ENCODE measurements at regions not wholly inside any gene's neighbourhood (a gene's known extent, or its start where the extent isn't known, plus 50 kb on each side); places are given as distances from the start of the nearest gene placed in this dataset.

GRCh38 chr4:4763822-4764557 lies 95.5 kb upstream of the MSX1 start:
- TF ChIP-seq CTCF (IDR thresholded peaks at IDR 0.05; ENCODE audit: borderline replicate concordance, insufficient read depth, low read depth, low read length): no peak

GRCh38 chr4:4762909-4763821 lies 96.3 kb upstream of the MSX1 start:
- peak overlapping the region; percentile 6 for H3K4me3 ChIP-seq (ENCODE audit: low read depth, low read length)
- TF ChIP-seq CTCF (IDR thresholded peaks at IDR 0.05; ENCODE audit: borderline replicate concordance, insufficient read depth, low read depth, low read length): no peak

More at GRCh38 chr4:4763822-4764557, 95.5 kb upstream of the MSX1 start:
- H3K4me3 ChIP-seq (ENCODE audit: low read depth, low read length): peak overlapping the region; percentile 5

GRCh38 chr4:4762300-4762699 lies 97.2 kb upstream of the MSX1 start:
- no peak for TF ChIP-seq CTCF (IDR thresholded peaks at IDR 0.05; ENCODE audit: borderline replicate concordance, insufficient read depth, low read depth, low read length)

GRCh38 chr4:4761128-4761982 lies 98.1 kb upstream of the MSX1 start:
- H3K4me3 ChIP-seq (ENCODE audit: low read depth, low read length): no peak overlapping the region
- TF ChIP-seq CTCF (IDR thresholded peaks at IDR 0.05; ENCODE audit: borderline replicate concordance, insufficient read depth, low read depth, low read length): peak; percentile 34; the same call in 1 of the 2 replicates

More at GRCh38 chr4:4762300-4762699, 97.2 kb upstream of the MSX1 start:
- no peak overlapping the region for H3K4me3 ChIP-seq (ENCODE audit: low read depth, low read length)

GRCh38 chr4:4759883-4760282 lies 99.6 kb upstream of the MSX1 start:
- TF ChIP-seq CTCF (IDR thresholded peaks at IDR 0.05; ENCODE audit: borderline replicate concordance, insufficient read depth, low read depth, low read length): no peak
- H3K4me3 ChIP-seq (ENCODE audit: low read depth, low read length): no peak overlapping the region

- H3K4me3 ChIP-seq (ENCODE audit: low read depth, low read length): no peak overlapping the region
- no peak for TF ChIP-seq CTCF (IDR thresholded peaks at IDR 0.05; ENCODE audit: borderline replicate concordance, insufficient read depth, low read depth, low read length)
Observed at GRCh38 chr4:4759232-4759631, 100.2 kb upstream of the MSX1 start.

All from GM12875 (cell line).